Activated T-cell treated with anti-CD3 and anti-CD28 coated beads, Interleukin-2, amount 50 U/mL, for 48 hours (primary cell): ENCODE measurements at regions not wholly inside any gene's neighbourhood (a gene's known extent, or its start where the extent isn't known, plus 50 kb on each side); places are given as distances from the start of the nearest gene placed in this dataset.
"Not testable (repeated sequence)": the region's sequence is repeated elsewhere in the genome, so short reads cannot be mapped to it uniquely, and the experiment has no call there.

Experiments
- DNase-seq, 2 experiments: peaks; one replicate each; pipeline ENCODE4 v3.0.0-alpha.2; 2020

- no peak for DNase-seq
Observed at GRCh38 chr11:44361813-44362212, 51.9 kb upstream of the ALX4 start.

GRCh38 chr11:44363116-44363515 is 53.2 kb upstream of the ALX4 start:
- no peak for DNase-seq

GRCh38 chr11:44364596-44364995 is 54.7 kb upstream of the ALX4 start:
- DNase-seq = no peak

DNA sequence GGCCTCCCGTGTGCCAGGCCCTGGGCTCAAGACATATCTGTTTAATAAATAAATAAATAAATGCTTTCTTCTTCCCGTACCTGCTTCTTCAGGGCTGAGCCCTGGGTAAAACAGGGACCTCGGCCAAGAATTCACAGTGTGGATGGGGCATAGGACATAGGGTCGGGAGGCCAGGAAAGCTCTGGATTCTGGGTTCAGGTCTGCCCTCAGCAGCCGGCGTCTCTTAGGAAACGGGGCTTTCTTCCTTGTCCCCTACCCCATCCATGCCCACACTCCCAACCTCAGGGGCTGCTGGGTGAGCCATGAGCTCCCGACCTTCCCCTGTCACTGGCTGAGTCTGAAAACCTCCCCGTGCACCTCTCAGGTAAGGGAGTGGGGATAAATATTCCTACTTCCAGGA is 55.7 kb upstream of the ALX4 start:
- no peak for DNase-seq

- no peak for DNase-seq
Observed at GRCh38 chr11:44366026-44366425, 56.1 kb upstream of the ALX4 start.

DNA sequence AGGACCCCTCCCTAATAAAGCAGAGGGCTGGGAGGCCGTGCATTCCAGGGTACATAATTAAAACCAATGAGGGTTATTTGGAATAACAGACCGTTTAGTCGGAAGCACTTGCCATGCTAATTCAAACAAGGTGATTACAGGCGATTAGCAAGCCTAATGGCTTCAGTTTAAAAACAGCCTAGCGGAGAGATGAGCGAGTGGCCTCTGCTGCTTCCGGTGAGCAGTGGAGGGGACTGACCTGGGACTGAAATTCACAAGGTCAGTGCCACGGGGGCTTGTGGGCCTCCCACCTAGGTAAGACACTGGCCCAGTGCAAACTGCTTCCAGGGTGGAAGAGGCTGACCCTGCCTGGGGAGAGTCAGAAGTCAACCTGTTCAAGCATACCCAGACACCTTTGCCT is 56.8 kb upstream of the ALX4 start:
- no peak for DNase-seq

DNA sequence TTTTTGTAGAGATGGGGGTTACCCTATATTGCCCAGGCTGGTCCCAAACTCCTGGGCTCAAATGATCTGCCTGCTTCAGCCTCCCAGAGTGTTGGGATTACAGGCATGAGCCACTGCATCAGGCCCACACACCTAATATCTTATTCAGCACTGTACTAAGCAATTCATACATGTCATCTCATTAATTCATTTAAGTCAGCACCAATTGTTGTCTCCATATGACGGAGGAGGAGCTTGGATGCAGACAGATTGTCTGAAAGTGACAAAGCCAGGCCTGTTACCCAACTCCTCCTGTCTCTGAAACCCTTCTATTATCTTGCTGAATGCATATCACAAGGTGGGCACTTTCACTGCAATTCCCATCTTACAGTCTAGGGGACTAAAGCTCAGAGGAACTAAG is 57.5 kb upstream of the ALX4 start:
- DNase-seq = no peak

GRCh38 chr11:44368886-44369285 is 58.9 kb upstream of the ALX4 start:
- no peak for DNase-seq

GRCh38 chr11:44371042-44371441 is 61.1 kb upstream of the ALX4 start:
- DNase-seq = not testable (repeated sequence)

GRCh38 chr11:44371706-44372105 is 61.8 kb upstream of the ALX4 start:
- no peak for DNase-seq

GRCh38 chr11:44372989-44373388 is 63.0 kb upstream of the ALX4 start:
- no peak for DNase-seq

- DNase-seq = no peak
Observed at GRCh38 chr11:44374001-44374400, 64.1 kb upstream of the ALX4 start.

DNA sequence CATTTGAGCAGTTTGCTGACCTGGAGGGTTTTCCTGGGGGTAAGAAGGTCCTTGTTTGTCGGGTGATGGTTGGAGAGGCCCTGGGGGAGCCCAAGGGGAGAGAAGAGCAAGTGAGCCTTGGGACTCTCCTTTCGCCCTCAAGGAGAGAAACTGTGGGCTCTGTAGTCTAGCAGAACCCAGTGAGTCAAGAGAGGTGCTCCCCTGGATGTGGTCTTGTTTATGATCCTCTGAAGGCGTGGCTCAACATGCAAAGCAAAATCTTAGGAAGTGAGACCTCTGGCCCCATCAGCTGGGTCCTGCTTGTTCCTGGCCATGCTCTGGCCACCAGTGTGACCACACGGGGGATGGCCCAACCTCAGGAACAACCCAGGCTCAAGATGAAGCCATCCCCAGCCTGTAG is 66.5 kb upstream of the ALX4 start:
- DNase-seq = no peak

DNA sequence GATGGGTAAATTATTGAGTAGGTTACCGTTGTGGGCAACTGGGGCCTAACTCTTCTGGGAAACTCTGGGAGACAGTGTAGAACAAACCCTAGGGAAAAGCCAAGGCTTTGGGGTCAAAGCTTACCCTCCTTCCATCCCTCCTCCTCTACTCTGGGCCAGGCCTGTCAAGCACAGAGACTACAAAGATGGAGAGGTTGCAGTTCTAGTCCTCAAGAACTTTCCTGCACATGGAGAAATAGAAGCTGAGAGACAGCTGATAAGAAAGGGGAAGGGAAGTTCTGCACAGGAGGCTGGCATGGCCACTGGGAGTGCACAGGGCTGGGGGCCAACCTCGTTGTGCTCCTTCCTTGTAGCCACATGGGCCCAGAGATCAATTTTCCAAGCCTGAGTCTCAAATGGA is 67.2 kb upstream of the ALX4 start:
- DNase-seq = no peak

- no peak for DNase-seq
Observed at GRCh38 chr11:44377914-44378321, 68.0 kb upstream of the ALX4 start.

DNA sequence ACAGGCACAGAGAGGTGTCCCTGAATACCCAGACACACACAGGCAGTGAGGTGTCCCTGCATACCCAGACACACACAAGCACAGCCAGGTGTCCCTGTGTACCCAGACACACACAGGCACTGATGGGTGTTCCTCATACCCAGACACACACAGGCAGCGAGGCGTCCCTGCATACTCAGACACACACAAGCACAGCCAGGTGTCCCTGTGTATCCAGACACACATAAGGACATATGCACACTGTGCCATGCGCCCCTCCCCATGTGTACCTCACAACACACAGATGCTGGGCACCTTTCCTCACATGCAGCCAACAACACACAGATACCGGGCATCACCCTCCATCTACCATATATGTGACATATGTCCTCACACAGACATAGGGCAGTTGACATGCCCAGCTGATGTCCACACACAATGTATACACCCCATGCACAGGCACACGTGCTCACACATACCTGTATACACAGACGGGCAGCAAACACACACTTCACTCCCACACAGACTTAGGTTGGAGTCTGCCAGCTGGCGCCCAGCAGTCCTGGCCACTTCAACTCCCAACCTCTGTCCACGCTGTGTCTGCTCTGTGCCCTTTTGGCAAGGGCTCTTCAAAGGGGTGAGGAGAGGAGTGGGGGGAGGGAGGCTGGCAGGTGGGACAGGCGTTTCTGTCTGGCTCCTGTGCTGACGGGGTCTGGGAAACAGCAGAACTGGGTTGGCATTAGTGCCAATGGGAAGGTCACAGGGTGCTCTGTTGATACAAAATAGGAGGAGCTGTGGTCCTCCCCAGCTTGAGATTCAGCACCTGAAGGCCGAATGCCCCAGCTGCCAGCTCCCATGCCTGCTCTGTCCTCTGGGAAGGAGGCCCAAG is 69.4 kb upstream of the ALX4 start:
- DNase-seq = no peak

DNA sequence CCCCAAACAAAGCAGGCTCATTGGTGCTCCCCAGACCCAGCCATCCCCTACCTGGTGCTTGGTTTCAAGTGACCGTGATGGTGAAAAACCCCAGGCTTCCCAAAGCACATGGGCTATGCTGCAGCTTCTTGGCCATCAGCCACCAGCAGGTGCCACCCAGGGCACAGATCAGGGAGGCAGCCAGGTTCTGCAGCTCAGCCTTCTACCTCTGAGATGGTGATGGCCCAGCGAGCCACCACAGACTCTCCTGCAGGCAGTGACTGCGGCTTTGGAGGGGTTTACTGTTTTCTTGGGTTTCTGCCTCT is 70.0 kb upstream of the ALX4 start:
- DNase-seq = no peak

GRCh38 chr11:44380820-44381219 is 70.9 kb upstream of the ALX4 start:
- no peak for DNase-seq

GRCh38 chr11:44381261-44381660 is 71.3 kb upstream of the ALX4 start:
- no peak for DNase-seq

DNA sequence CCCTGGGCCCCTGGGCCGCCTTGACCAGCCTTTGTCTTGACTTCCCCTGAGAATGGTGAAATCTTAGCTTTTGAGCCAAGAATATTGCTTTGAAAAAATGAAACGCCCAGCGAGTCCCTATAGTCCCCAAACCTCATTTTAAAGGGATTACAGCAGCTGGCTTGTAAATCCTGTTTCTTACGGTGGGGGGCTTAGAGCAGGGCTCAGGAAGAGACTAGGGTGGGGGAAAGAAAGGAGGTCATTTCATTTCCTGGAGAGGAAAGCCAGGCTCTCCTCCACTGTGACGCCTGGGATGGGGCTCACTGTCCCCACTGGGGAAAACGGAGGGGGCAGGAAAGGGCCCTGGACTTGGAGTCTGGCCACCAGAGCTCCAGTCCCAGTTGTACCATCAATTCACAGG is 72.2 kb upstream of the ALX4 start:
- no peak for DNase-seq

DNA sequence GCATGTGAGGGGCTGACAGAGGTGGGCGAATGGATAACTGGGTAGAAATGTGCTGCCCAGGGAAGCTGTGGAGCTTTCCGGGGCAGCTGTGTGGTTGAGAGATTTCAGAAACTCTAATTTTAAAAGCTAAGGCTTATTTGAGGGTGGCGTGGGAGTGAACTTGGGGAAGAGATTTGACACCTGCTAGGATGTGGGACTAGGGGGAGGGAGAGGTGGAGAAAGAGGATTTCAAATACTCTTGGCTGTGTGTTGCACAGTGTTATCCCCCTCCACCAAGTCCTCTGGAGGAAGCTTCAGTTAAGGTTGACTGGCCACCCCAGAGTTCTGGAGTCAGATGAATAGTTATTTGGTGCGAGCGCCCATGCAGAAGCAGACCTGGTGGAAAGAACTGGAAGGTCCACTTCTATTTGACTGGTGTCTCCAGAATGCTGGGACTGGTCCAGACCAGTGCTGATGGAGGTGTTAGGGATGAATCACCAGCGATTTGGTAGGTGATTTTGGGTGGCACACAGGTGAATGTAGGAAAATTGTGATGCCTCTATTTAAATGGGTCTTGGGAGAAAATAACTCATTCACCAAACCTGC is 72.8 kb upstream of the ALX4 start:
- DNase-seq = no peak

DNA sequence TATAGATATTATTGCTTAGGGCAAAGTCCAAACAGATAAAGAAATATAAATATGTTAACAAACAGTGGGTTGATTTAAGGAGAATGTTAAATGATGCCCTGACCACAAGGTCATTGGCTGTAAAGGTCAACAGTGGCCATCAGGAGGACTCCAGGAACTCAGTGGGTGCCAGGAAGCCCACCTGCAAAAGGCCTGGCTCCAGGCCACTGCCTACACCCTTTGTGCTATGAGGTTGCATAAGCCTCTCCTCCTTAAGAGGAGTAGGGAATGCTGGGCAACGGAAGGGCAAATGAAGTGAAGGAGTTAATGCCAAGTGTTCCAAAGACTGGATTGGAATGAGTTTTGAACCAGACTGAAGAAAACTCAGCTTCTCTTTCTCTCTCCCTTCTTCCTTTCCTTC is 73.3 kb upstream of the ALX4 start:
- DNase-seq = no peak

DNA sequence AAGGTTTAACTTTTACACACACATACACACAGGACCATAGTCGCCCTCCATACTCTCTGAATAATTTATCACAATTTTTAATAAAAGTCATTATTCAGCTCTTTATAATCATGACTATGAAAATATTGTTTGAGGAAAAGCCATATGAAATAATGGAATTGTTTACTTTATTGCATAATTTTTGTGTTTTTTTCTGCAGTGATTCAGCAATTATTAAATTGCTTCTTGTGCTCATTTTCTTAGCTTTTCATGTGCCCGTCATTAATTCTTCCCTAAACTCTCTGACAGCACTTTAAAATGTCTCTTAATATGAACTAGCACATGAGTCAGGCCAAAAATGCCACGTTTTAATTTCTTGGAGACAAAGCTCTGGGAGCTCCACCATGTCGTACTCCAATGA is 77.5 kb upstream of the ALX4 start:
- no peak for DNase-seq

DNA sequence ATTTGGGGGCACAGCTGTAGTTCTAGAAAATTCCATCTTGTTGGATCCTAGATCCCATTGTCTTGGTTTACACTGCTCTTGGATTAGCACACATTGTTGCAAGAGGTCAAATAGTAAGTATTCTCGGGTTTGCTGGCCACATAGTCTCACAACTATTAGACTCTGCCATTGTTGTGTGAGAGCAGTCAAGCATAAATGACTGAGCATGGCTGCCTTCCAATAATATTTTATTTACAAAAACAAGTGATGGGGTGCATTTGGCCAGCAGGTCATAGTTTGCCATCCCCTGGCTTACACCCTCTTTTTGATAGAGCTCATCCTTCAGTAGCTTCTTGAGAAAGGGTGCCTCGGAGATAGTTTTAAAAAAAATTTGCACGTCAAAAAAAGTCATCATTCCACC is 77.9 kb upstream of the ALX4 start:
- no peak for DNase-seq
